ENCODE measurements at regions not wholly inside any gene's neighbourhood (a gene's known extent, or its start where the extent isn't known, plus 50 kb on each side); places are given as distances from the start of the nearest gene placed in this dataset.

GRCh38 chr12:124484067-124484466 is 83.3 kb downstream of the NCOR2 start:
- Histone ChIP-seq H3K27ac (ENCODE audit: low read depth, low read length, poor library complexity, severe bottlenecking) (peak overlapping the region; percentile 73), H3K27me3 (ENCODE audit: insufficient read depth, low read length) (no peaks in the 10 kb centered on the region), H3F3A (ENCODE audit: insufficient read depth, low read length) (no peaks in the 10 kb centered on the region; the same call in 1 of the 2 replicates), H3K9ac (ENCODE audit: low read length) (no peak overlapping the region), H3K36me3 (ENCODE audit: insufficient read depth, low read length) (no peaks in the 10 kb centered on the region), H3K4me1 (ENCODE audit: insufficient read depth, low read length, severe bottlenecking) (peaks cover 34% of the 10 kb centered on the region), H3K79me2 (ENCODE audit: insufficient read depth, low read length) (no peaks in the 10 kb centered on the region), H3K9me2 (ENCODE audit: low read depth, low read length) (no peaks in the 10 kb centered on the region), H4K20me1 (ENCODE audit: insufficient read depth, low read length) (no peaks in the 10 kb centered on the region), H3K9me3 (ENCODE audit: low read length) (no peaks in the 10 kb centered on the region), H2AFZ (ENCODE audit: low read length) (no peak overlapping the region), H3K4me2 (ENCODE audit: low read length) (no peak overlapping the region), H3K4me3 (ENCODE audit: low read depth, low read length, poor library complexity, severe bottlenecking) (no peak overlapping the region)
- no peak for TF ChIP-seq EZH2 (IDR thresholded peaks at IDR 0.05; ENCODE audit: borderline replicate concordance, low read length)

- Histone ChIP-seq H3K79me2 (ENCODE audit: insufficient read depth, low read length) (no peaks in the 10 kb centered on the region), H3K4me1 (ENCODE audit: insufficient read depth, low read length, severe bottlenecking) (peaks cover 30% of the 10 kb centered on the region), H3K27me3 (ENCODE audit: insufficient read depth, low read length) (no peaks in the 10 kb centered on the region), H3K4me3 (ENCODE audit: low read depth, low read length, poor library complexity, severe bottlenecking) (no peak overlapping the region), H3K4me2 (ENCODE audit: low read length) (no peak overlapping the region), H3K27ac (ENCODE audit: low read depth, low read length, poor library complexity, severe bottlenecking) (no peak overlapping the region), H3K36me3 (ENCODE audit: insufficient read depth, low read length) (no peaks in the 10 kb centered on the region), H2AFZ (ENCODE audit: low read length) (no peak overlapping the region), H3F3A (ENCODE audit: insufficient read depth, low read length) (no peaks in the 10 kb centered on the region; the same call in 1 of the 2 replicates), H3K9ac (ENCODE audit: low read length) (no peak overlapping the region), H3K9me3 (ENCODE audit: low read length) (no peaks in the 10 kb centered on the region), H3K9me2 (ENCODE audit: low read depth, low read length) (no peaks in the 10 kb centered on the region), H4K20me1 (ENCODE audit: insufficient read depth, low read length) (no peaks in the 10 kb centered on the region)
- TF ChIP-seq, protein P1, sequence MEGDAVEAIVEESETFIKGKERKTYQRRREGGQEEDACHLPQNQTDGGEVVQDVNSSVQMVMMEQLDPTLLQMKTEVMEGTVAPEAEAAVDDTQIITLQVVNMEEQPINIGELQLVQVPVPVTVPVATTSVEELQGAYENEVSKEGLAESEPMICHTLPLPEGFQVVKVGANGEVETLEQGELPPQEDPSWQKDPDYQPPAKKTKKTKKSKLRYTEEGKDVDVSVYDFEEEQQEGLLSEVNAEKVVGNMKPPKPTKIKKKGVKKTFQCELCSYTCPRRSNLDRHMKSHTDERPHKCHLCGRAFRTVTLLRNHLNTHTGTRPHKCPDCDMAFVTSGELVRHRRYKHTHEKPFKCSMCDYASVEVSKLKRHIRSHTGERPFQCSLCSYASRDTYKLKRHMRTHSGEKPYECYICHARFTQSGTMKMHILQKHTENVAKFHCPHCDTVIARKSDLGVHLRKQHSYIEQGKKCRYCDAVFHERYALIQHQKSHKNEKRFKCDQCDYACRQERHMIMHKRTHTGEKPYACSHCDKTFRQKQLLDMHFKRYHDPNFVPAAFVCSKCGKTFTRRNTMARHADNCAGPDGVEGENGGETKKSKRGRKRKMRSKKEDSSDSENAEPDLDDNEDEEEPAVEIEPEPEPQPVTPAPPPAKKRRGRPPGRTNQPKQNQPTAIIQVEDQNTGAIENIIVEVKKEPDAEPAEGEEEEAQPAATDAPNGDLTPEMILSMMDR (IDR thresholded peaks at IDR 0.05; ENCODE audit: low read length) = no peak
- no peak for TF ChIP-seq EZH2 (IDR thresholded peaks at IDR 0.05; ENCODE audit: borderline replicate concordance, low read length)
These were observed 84.3 kb downstream of the NCOR2 start for GRCh38 chr12:124482901-124483799.

DNA sequence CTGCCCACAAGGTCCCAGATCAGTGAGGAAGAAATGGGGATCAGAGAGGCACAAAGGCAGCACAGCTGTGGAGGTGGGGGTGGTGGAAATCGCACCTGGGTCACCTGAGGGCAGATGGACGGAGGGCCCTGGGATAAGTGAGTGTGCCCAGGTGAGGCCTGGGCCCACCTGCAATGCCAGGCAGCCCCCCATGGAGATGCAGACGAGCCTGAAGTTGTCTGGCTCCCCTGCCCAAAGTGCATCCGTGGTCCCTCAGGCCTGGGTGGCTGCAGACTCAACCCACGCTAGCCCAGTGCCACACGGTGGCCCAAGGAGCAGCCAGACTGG is 84.9 kb downstream of the NCOR2 start:
- Histone ChIP-seq H3K4me1 (ENCODE audit: insufficient read depth, low read length, severe bottlenecking) (peaks cover 30% of the 10 kb centered on the region), H3K27me3 (ENCODE audit: insufficient read depth, low read length) (no peaks in the 10 kb centered on the region), H4K20me1 (ENCODE audit: insufficient read depth, low read length) (no peaks in the 10 kb centered on the region), H3K79me2 (ENCODE audit: insufficient read depth, low read length) (no peaks in the 10 kb centered on the region), H2AFZ (ENCODE audit: low read length) (no peak overlapping the region), H3K27ac (ENCODE audit: low read depth, low read length, poor library complexity, severe bottlenecking) (no peak overlapping the region), H3K9ac (ENCODE audit: low read length) (no peak overlapping the region), H3K4me3 (ENCODE audit: low read depth, low read length, poor library complexity, severe bottlenecking) (no peak overlapping the region), H3F3A (ENCODE audit: insufficient read depth, low read length) (no peaks in the 10 kb centered on the region; the same call in 1 of the 2 replicates), H3K9me2 (ENCODE audit: low read depth, low read length) (no peaks in the 10 kb centered on the region), H3K9me3 (ENCODE audit: low read length) (no peaks in the 10 kb centered on the region), H3K36me3 (ENCODE audit: insufficient read depth, low read length) (no peaks in the 10 kb centered on the region), H3K4me2 (ENCODE audit: low read length) (no peak overlapping the region)
- no peak for TF ChIP-seq EZH2 (IDR thresholded peaks at IDR 0.05; ENCODE audit: borderline replicate concordance, low read length)
- TF ChIP-seq, protein P1 (IDR thresholded peaks at IDR 0.05; ENCODE audit: low read length) = no peak
